A673 (cell line): ENCODE measurements at regions not wholly inside any gene's neighbourhood (a gene's known extent, or its start where the extent isn't known, plus 50 kb on each side); places are given as distances from the start of the nearest gene placed in this dataset.

Source experiments
- CTCF ChIP-seq: fragments of 300-800, 200-600 bp; sonication (generic); conservative IDR thresholded peaks from 2 replicates; pipeline ENCODE4 v1.5.1; 2017; ENCODE audit warnings: low read depth, mild to moderate bottlenecking, antibody characterized with exemption, low read length, moderate library complexity, mixed read lengths
- EZH2 ChIP-seq: fragments of 200-600 bp; sonication (generic); IDR thresholded peaks from 2 replicates; pipeline ENCODE4 v1.6.1; 2017; ENCODE audit warnings: borderline replicate concordance, low read depth, mild to moderate bottlenecking, mixed read lengths, antibody characterized with exemption, low read length; ENCODE audit not compliant: poor library complexity, severe bottlenecking

GRCh38 chr12:22855456-22855855 lies 230.5 kb downstream of the ETNK1 start:
- TF ChIP-seq CTCF (no peak), EZH2 (no peak)
